Progenitor cell of endocrine pancreas (in vitro differentiated cells): ENCODE measurements at regions not wholly inside any gene's neighbourhood (a gene's known extent, or its start where the extent isn't known, plus 50 kb on each side); places are given as distances from the start of the nearest gene placed in this dataset.

Experiments used
- DNase-seq: peaks from one replicate; pipeline ENCODE4 v3.0.0; 2021; ENCODE audit warnings: low spot score; ENCODE audit not compliant: unreplicated experiment
- H3K27ac Mint-ChIP-seq: 2 replicates; pipeline ENCODE4 v1.8.0; 2021; ENCODE audit warnings: mild to moderate bottlenecking, moderate library complexity, mixed read lengths
- H3K27me3 Mint-ChIP-seq: 2 replicates; pipeline ENCODE4 v1.8.0; 2021; ENCODE audit warnings: mixed read lengths
- H3K36me3 Mint-ChIP-seq: 2 replicates; pipeline ENCODE4 v1.8.0; 2022; ENCODE audit warnings: mixed read lengths; ENCODE audit not compliant: insufficient read depth
- H3K4me1 Mint-ChIP-seq: 2 replicates; pipeline ENCODE4 v1.8.0; 2021; ENCODE audit warnings: low read depth, mixed read lengths
- H3K4me3 Mint-ChIP-seq: 2 replicates; pipeline ENCODE4 v1.8.0; 2021; ENCODE audit warnings: low read depth, mild to moderate bottlenecking, moderate library complexity, mixed read lengths
- H3K9me3 Mint-ChIP-seq: 2 replicates; pipeline ENCODE4 v1.8.0; 2021; ENCODE audit warnings: low read depth, mixed read lengths
- CTCF ChIP-seq: fragments of 200-600 bp; sonication (generic); IDR thresholded peaks from one replicate; pipeline ENCODE4 v1.5.0; 2021; ENCODE audit warnings: antibody characterized with exemption, mild to moderate bottlenecking; ENCODE audit not compliant: unreplicated experiment

GRCh38 chr13:59166174-59166573, 997.6 kb downstream of the DIAPH3 start:
- H3K27me3 Mint-ChIP-seq: no peaks in the 10 kb centered on the region

GRCh38 chr13:59172076-59172475, 991.7 kb downstream of the DIAPH3 start:
- Mint-ChIP-seq H3K27me3 (no peaks in the 10 kb centered on the region), H3K4me1 (peaks cover 8% of the 10 kb centered on the region), H3K27ac (no peak overlapping the region), H3K4me3 (no peak overlapping the region), H3K9me3 (peaks cover 8% of the 10 kb centered on the region), H3K36me3 (no peaks in the 10 kb centered on the region)
- no peak for TF ChIP-seq CTCF
- DNase-seq: no peak

More at GRCh38 chr13:59166174-59166573, 997.6 kb downstream of the DIAPH3 start:
- Mint-ChIP-seq H3K4me1 (peaks cover 5% of the 10 kb centered on the region), H3K27ac (no peak overlapping the region), H3K9me3 (peaks cover 24% of the 10 kb centered on the region), H3K4me3 (no peak overlapping the region), H3K36me3 (peaks cover 1% of the 10 kb centered on the region)
- no peak for TF ChIP-seq CTCF
- no peak for DNase-seq

- H3K27me3 Mint-ChIP-seq: no peaks in the 10 kb centered on the region
- no peaks in the 10 kb centered on the region for H3K36me3 Mint-ChIP-seq
- H3K9me3 Mint-ChIP-seq: peaks cover 6% of the 10 kb centered on the region
- peaks cover 2% of the 10 kb centered on the region for H3K4me1 Mint-ChIP-seq
- no peak overlapping the region for H3K4me3 Mint-ChIP-seq
- no peak overlapping the region for H3K27ac Mint-ChIP-seq
- no peak for DNase-seq
- no peak for TF ChIP-seq CTCF
Measured at GRCh38 chr13:59176775-59177174, 987.0 kb downstream of the DIAPH3 start.

- no peaks in the 10 kb centered on the region for H3K27me3 Mint-ChIP-seq
- H3K9me3 Mint-ChIP-seq: peaks cover 6% of the 10 kb centered on the region
- H3K4me3 Mint-ChIP-seq: no peak overlapping the region
- no peak for DNase-seq
- H3K4me1 Mint-ChIP-seq: peaks cover 6% of the 10 kb centered on the region
- H3K27ac Mint-ChIP-seq: no peak overlapping the region
- TF ChIP-seq CTCF: no peak
- no peaks in the 10 kb centered on the region for H3K36me3 Mint-ChIP-seq
Measured at GRCh38 chr13:59178344-59178743, 985.4 kb downstream of the DIAPH3 start.

- Mint-ChIP-seq H3K27ac (no peak overlapping the region), H3K36me3 (no peaks in the 10 kb centered on the region)
Measured at GRCh38 chr13:59182241-59182640, 981.5 kb downstream of the DIAPH3 start.

More at GRCh38 chr13:59182241-59182640, 981.5 kb downstream of the DIAPH3 start:
- H3K9me3 Mint-ChIP-seq: no peaks in the 10 kb centered on the region
- DNase-seq: no peak
- H3K27me3 Mint-ChIP-seq: no peaks in the 10 kb centered on the region
- peaks cover 4% of the 10 kb centered on the region for H3K4me1 Mint-ChIP-seq
- H3K4me3 Mint-ChIP-seq: no peak overlapping the region
- TF ChIP-seq CTCF: no peak
